ENCODE measurements at regions not wholly inside any gene's neighbourhood (a gene's known extent, or its start where the extent isn't known, plus 50 kb on each side); places are given as distances from the start of the nearest gene placed in this dataset.
A peak's percentile ranks its signal among the peaks of the same experiment; 100 is the strongest.

- Histone ChIP-seq H3K27me3 (peaks cover 0 to 8% (median 0%) of the 10 kb centered on the region in 4 donors), H3K4me3 (no peak overlapping the region), H3K9me3 (no peaks in the 10 kb centered on the region), H3K27ac (no peak overlapping the region), H3K4me1 (no peaks in the 10 kb centered on the region), H3K36me3 (no peaks in the 10 kb centered on the region)
- ATAC-seq (no peak), DNase-seq (peak in 1 of 6 donors; percentile 27), FAIRE-seq (no peak)
- intact Hi-C loops (cut with DNase I), result no loop called here
- no peak for TF ChIP-seq CTCF (IDR thresholded peaks at IDR 0.05)
- 76 to 79% methylated on average over 15 of the region's 15 CpGs for WGBS, 2 donors
Measured at GRCh38 chr17:21816592-21817567, 124.6 kb downstream of the KCNJ18 start.

- intact Hi-C loops (cut with DNase I), result no loop called here
- H3K4me3 ChIP-seq, result no peak overlapping the region
- FAIRE-seq, result no peak
- 70 to 72% methylated on average over 7 of the region's 7 CpGs for WGBS, 2 donors
- H3K36me3 ChIP-seq, result no peaks in the 10 kb centered on the region
- TF ChIP-seq CTCF (IDR thresholded peaks at IDR 0.05), result no peak
- peaks cover 0 to 8% (median 0%) of the 10 kb centered on the region in 4 donors for H3K27me3 ChIP-seq
- no peaks in the 10 kb centered on the region for H3K9me3 ChIP-seq
- no peaks in the 10 kb centered on the region for H3K4me1 ChIP-seq
- DNase-seq, result no peak
- no peak overlapping the region for H3K27ac ChIP-seq
- ATAC-seq, result no peak
Measured at GRCh38 chr17:21817791-21818364, 125.6 kb downstream of the KCNJ18 start.

GRCh38 chr17:21823090-21823489 lies 130.8 kb downstream of the KCNJ18 start:
- Histone ChIP-seq H3K4me1 (no peaks in the 10 kb centered on the region), H3K4me3 (no peak overlapping the region), H3K36me3 (no peaks in the 10 kb centered on the region), H3K9me3 (no peaks in the 10 kb centered on the region), H3K27ac (no peak overlapping the region), H3K27me3 (peaks cover 0 to 8% (median 0%) of the 10 kb centered on the region in 4 donors)
- WGBS, 2 donors, result 35 to 47% methylated on average over 1 of the region's 1 CpG
- intact Hi-C loops (cut with DNase I), result no loop called here
- DNase-seq (no peak), FAIRE-seq (no peak), ATAC-seq (no peak)
- no peak for TF ChIP-seq CTCF (IDR thresholded peaks at IDR 0.05)

GRCh38 chr17:21823643-21824042 lies 131.3 kb downstream of the KCNJ18 start:
- Histone ChIP-seq H3K27ac (no peak overlapping the region), H3K4me1 (no peaks in the 10 kb centered on the region), H3K36me3 (no peaks in the 10 kb centered on the region), H3K27me3 (peaks cover 0 to 7% (median 0%) of the 10 kb centered on the region in 4 donors), H3K4me3 (no peak overlapping the region), H3K9me3 (no peaks in the 10 kb centered on the region)
- WGBS, 2 donors, result 66 to 78% methylated on average over 4 of the region's 4 CpGs
- no peak for TF ChIP-seq CTCF (IDR thresholded peaks at IDR 0.05)
- ATAC-seq, result no peak
- FAIRE-seq, result no peak
- DNase-seq, result no peak
- intact Hi-C loops (cut with DNase I), result no loop called here
